GM12864 (cell line): ENCODE measurements at regions not wholly inside any gene's neighbourhood (a gene's known extent, or its start where the extent isn't known, plus 50 kb on each side); places are given as distances from the start of the nearest gene placed in this dataset.
"Not testable (repeated sequence)": the region's sequence is repeated elsewhere in the genome, so short reads cannot be mapped to it uniquely, and the experiment has no call there.

Experiments
- DNase-seq: peaks from one replicate; pipeline ENCODE4 v3.0.0-alpha.2; 2011; ENCODE audit warnings: low read depth
- H3K4me3 ChIP-seq: 2 replicates; pipeline ENCODE4 v1.5.1; 2011; ENCODE audit warnings: mild to moderate bottlenecking, low read depth, low read length, control low read depth
- TF ChIP-seq, protein P1 (sequence below): IDR thresholded peaks from 2 replicates; pipeline ENCODE4 v1.5.1; 2011; ENCODE audit warnings: low read depth, mild to moderate bottlenecking, moderate library complexity, low read length, control low read depth, inconsistent platforms; ENCODE audit errors: missing control alignments

- H3K4me3 ChIP-seq: no peak overlapping the region
- DNase-seq: no peak
- TF ChIP-seq, protein P1, sequence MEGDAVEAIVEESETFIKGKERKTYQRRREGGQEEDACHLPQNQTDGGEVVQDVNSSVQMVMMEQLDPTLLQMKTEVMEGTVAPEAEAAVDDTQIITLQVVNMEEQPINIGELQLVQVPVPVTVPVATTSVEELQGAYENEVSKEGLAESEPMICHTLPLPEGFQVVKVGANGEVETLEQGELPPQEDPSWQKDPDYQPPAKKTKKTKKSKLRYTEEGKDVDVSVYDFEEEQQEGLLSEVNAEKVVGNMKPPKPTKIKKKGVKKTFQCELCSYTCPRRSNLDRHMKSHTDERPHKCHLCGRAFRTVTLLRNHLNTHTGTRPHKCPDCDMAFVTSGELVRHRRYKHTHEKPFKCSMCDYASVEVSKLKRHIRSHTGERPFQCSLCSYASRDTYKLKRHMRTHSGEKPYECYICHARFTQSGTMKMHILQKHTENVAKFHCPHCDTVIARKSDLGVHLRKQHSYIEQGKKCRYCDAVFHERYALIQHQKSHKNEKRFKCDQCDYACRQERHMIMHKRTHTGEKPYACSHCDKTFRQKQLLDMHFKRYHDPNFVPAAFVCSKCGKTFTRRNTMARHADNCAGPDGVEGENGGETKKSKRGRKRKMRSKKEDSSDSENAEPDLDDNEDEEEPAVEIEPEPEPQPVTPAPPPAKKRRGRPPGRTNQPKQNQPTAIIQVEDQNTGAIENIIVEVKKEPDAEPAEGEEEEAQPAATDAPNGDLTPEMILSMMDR: no peak
Measured at GRCh38 chr1:229133151-229133550, 137.8 kb upstream of the RAB4A start.

DNA sequence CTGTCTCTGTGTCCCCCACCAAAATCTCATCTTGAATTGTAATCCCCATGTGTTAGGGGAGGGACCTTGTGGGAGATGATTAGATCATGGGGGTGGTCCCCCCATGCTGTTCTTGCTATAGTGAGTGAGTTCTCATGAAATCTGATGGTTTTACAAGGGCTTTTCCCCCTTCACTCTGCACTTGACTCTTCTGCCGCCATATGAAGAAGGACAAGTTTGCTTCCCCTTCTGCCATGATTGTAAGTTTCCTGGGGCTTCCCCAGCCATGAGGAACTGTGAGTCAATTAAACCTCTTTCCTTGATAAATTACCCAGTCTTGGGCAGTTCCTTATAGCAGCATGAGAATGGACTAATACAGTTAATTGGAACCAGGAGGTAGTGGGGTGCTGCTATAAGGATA lies 137.1 kb upstream of the RAB4A start:
- TF ChIP-seq, protein P1: no peak
- no peak for DNase-seq
- no peak overlapping the region for H3K4me3 ChIP-seq

DNA sequence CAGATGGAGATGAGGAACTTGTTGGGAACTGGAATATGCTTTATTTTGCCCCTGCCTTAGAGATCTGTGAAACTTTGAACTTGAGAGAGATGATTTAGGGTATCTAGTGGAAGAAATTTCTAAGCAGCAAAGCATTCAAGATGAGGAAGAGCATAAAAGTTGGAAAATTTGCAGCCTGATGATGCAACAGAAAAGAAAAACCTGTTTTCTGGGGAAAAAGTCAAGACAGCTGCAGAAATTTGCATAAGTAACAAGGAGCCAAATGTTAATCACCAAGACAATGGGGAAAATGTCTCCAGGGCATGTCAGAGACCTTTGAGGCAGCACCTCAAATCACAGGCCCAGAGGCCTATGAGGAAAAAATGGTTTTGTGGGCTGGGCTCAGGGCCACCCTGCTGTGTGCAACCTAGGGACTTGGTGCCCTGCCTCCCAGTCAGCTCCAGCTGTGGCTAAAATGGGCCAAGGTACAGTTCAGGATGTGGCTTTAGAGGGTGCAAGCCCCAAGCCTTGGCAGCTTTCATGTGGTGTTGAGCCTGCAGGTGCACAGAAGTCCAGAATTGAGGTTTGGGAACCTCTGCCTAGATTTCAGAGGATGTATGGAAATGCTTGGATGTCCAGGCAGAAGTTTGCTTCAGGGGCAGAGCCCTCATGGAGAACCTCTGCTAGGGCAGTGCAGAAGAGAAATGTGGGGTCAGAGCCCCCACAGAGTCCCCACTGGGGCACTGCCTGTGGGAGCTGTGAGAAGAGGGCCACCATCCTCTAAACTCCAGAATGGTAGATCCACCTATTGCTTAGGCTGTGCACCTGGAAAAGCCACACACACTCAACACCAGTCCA lies 136.3 kb upstream of the RAB4A start:
- H3K4me3 ChIP-seq, DNase-seq: not testable (repeated sequence)

GRCh38 chr1:229135773-229136172 lies 135.1 kb upstream of the RAB4A start:
- no peak for DNase-seq
- H3K4me3 ChIP-seq: no peak overlapping the region
- TF ChIP-seq, protein P1: no peak

- H3K4me3 ChIP-seq: no peak overlapping the region
- DNase-seq: no peak
- TF ChIP-seq, protein P1: peak; percentile 7
Measured at GRCh38 chr1:229136822-229137221, 134.1 kb upstream of the RAB4A start.

- no peak for DNase-seq
- no peak overlapping the region for H3K4me3 ChIP-seq
- TF ChIP-seq, protein P1: no peak
Measured at GRCh38 chr1:229137271-229137670, 133.6 kb upstream of the RAB4A start.

DNA sequence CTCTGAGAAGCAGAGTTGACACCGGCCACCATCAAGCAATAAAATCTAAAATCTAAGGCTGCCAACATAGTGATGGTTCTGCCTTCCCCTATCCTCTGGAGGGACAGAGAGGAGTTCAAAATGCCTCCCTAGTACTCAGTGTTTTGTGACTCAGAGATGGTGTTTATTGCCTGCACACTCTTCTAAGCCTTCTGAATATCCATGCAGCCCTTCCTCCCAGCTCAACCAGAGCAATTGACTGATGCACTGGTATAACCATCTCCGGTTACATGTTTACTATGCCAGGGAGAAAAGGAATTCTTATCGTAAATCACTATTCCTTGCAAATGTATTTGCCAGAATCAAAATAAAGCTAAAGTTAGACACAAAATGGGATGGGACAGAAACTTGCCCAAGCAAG lies 132.9 kb upstream of the RAB4A start:
- H3K4me3 ChIP-seq: no peak overlapping the region
- DNase-seq: no peak
- TF ChIP-seq, protein P1: no peak
